Heart right ventricle (tissue), 16 donors: ENCODE measurements at regions not wholly inside any gene's neighbourhood (a gene's known extent, or its start where the extent isn't known, plus 50 kb on each side); places are given as distances from the start of the nearest gene placed in this dataset.

Experiments used
- ATAC-seq, 8 donors: fragments of 200-7000 bp; cut with Tn5 transposase; one replicate each; pipeline ENCODE4 v1.9.1; 2020; ENCODE audit warnings: mild to moderate bottlenecking in 8 of 8, moderate library complexity in 8 of 8, moderate number of reproducible peaks in 1 of 8
- DNase-seq, 2 donors: peaks; one replicate each; pipeline ENCODE4 v3.0.0-alpha.2; 2020
- H3K27ac ChIP-seq, 10 donors: fragments of 200-600 bp; sonication (generic) in 2 of 10; one replicate each; pipeline versions ENCODE4 v1.5.0 to v1.8.0; 2020 to 2022; ENCODE audit warnings: mild to moderate bottlenecking in 3 of 10
- H3K27me3 ChIP-seq, 7 donors: fragments of 200-600 bp; one replicate each; pipeline ENCODE4 v1.8.0; 2021 to 2022; ENCODE audit warnings: mild to moderate bottlenecking in 2 of 7
- H3K36me3 ChIP-seq, 9 donors: fragments of 200-600 bp; sonication (generic) in 1 of 9; one replicate each; pipeline versions ENCODE4 v1.5.0 to v1.8.0; 2020 to 2022; ENCODE audit warnings: mild to moderate bottlenecking in 2 of 9
- H3K4me1 ChIP-seq, 9 donors: fragments of 200-600 bp; sonication (generic) in 1 of 9; one replicate each; pipeline versions ENCODE4 v1.5.0 to v1.8.0; 2020 to 2022; ENCODE audit warnings: mild to moderate bottlenecking in 4 of 9
- H3K4me3 ChIP-seq, 10 donors: fragments of 200-600 bp; sonication (generic) in 2 of 10; one replicate each; pipeline versions ENCODE4 v1.5.0 to v1.8.0; 2020 to 2022; ENCODE audit warnings: mild to moderate bottlenecking in 7 of 10, moderate library complexity in 2 of 10
- H3K9me3 ChIP-seq, 11 donors: fragments of 200-600 bp in 10 of 11; sonication (generic) in 2 of 11; one replicate each; pipeline versions ENCODE4 v1.5.0 to v1.8.0; 2013 to 2022; ENCODE audit warnings: mild to moderate bottlenecking in 2 of 11, control low read depth in 1 of 11, moderate library complexity in 1 of 11
- CTCF ChIP-seq, 9 donors: fragments of 200-600 bp; sonication (generic) in 2 of 9; IDR thresholded peaks; one replicate each; pipeline versions ENCODE4 v1.5.0 to v1.8.0; 2021 to 2022; ENCODE audit warnings: antibody characterized with exemption in 9 of 9, mild to moderate bottlenecking in 5 of 9, moderate library complexity in 1 of 9
- WGBS, 2 donors: extraction: QIAGEN DNeasy Blood & Tissue Kit; methylation state at CpG; one replicate each; pipeline ENCODE4 v1.1.7; 2013; ENCODE audit warnings: inconsistent platforms in 1 of 2; 5-methylcytosine and 5-hydroxymethylcytosine counted together
- intact Hi-C, 10 donors: fragments of 100-400 bp; cut with DNase I; formaldehyde crosslinking; loops; one replicate each; pipeline versions ENCODE4 v1.11.1 to v1.14.2; 2022
- donor health status: Arrhythmogenic right ventricular cardiomyopathy.
- donor health status: ischemic (EF 13 %, LVEDD 7.1; RV severe dilation, severe dysfunction).
- donor health status: healthy with polysubstance abuse.
- donor health status: DM: no; HTN: yes; CAD: no.
- donor health status: DM: no; HTN: no; CAD: no.
- donor health status: ischemic (EF 25% LVEDD 6.9; RV normal size, moderate dysfunction).
- donor health status: ischemic (EF 25% LVEDD 5.7; RV mildly dilated, moderate dysfunction).
- donor health status: healthy.
- donor health status: DM: yes; HTN: yes; CAD: no.
- donor health status: Ischemic cardiomyopathy.
- donor health status: ischemic (EF 35%, LVEDD 5.7; RV mildly dilated, moderate dysfunction).
- donor health status: nonischemic (EF 11% LVEDD 7.7; RV severe dilation, severe dysfunction).
- donor health status: DM: yes; HTN: yes; CAD: no.
- donor health status: PGD.
- donor health status: ischemic (EF 29% LVEDD 5.4; RV normal size, mild dysfunction).
- donor health status: nonischemic (EF 23%, LVEDD 6.1; RV moderate dilation, normal function).

- no peak for TF ChIP-seq CTCF (IDR thresholded peaks at IDR 0.05)
- intact Hi-C loops = no loop called here
- Histone ChIP-seq H3K27me3 (no peaks in the 10 kb centered on the region), H3K27ac (no peak overlapping the region), H3K4me1 (no peaks in the 10 kb centered on the region), H3K36me3 (no peaks in the 10 kb centered on the region), H3K9me3 (peaks cover 0 to 2% (median 0%) of the 10 kb centered on the region in 11 donors), H3K4me3 (no peak overlapping the region)
- no peak for ATAC-seq
- 84 to 85% methylated on average over 3 of the region's 3 CpGs for WGBS, 2 donors
- DNase-seq = no peak
Measured at GRCh38 chr4:60117726-60118323, 1082.3 kb upstream of the ADGRL3 start.

GRCh38 chr4:60122820-60123219 lies 1077.3 kb upstream of the ADGRL3 start:
- WGBS, 2 donors = 88 to 96% methylated on average over 6 of the region's 6 CpGs
- ATAC-seq (no peak), DNase-seq (no peak)
- Histone ChIP-seq H3K27ac (no peak overlapping the region), H3K36me3 (no peaks in the 10 kb centered on the region), H3K4me1 (no peaks in the 10 kb centered on the region), H3K9me3 (peaks cover 0 to 15% (median 0%) of the 10 kb centered on the region in 11 donors), H3K4me3 (no peak overlapping the region), H3K27me3 (no peaks in the 10 kb centered on the region)
- no peak for TF ChIP-seq CTCF (IDR thresholded peaks at IDR 0.05)
- intact Hi-C loops = no loop called here

- 62 to 69% methylated on average over 4 of the region's 4 CpGs for WGBS, 2 donors
- ATAC-seq (no peak), DNase-seq (no peak)
- no peak overlapping the region for H3K4me3 ChIP-seq
- no peak overlapping the region for H3K27ac ChIP-seq
- H3K36me3 ChIP-seq = no peaks in the 10 kb centered on the region
- intact Hi-C loops = no loop called here
- no peak for TF ChIP-seq CTCF (IDR thresholded peaks at IDR 0.05)
- H3K27me3 ChIP-seq = no peaks in the 10 kb centered on the region
- H3K9me3 ChIP-seq = peaks cover 0 to 8% (median 0%) of the 10 kb centered on the region in 11 donors
- H3K4me1 ChIP-seq = no peaks in the 10 kb centered on the region
Measured at GRCh38 chr4:60128888-60129287, 1071.2 kb upstream of the ADGRL3 start.

GRCh38 chr4:60129740-60130139 lies 1070.4 kb upstream of the ADGRL3 start:
- Histone ChIP-seq H3K4me1 (no peaks in the 10 kb centered on the region), H3K9me3 (peaks cover 0 to 8% (median 0%) of the 10 kb centered on the region in 11 donors), H3K36me3 (no peaks in the 10 kb centered on the region), H3K4me3 (no peak overlapping the region), H3K27ac (no peak overlapping the region), H3K27me3 (no peaks in the 10 kb centered on the region)
- intact Hi-C loops = no loop called here
- ATAC-seq (no peak), DNase-seq (no peak)
- TF ChIP-seq CTCF (IDR thresholded peaks at IDR 0.05) = no peak
- 44 to 58% methylated on average over 1 of the region's 1 CpG for WGBS, 2 donors
